ENCODE measurements at regions not wholly inside any gene's neighbourhood (a gene's known extent, or its start where the extent isn't known, plus 50 kb on each side); places are given as distances from the start of the nearest gene placed in this dataset.

DNA sequence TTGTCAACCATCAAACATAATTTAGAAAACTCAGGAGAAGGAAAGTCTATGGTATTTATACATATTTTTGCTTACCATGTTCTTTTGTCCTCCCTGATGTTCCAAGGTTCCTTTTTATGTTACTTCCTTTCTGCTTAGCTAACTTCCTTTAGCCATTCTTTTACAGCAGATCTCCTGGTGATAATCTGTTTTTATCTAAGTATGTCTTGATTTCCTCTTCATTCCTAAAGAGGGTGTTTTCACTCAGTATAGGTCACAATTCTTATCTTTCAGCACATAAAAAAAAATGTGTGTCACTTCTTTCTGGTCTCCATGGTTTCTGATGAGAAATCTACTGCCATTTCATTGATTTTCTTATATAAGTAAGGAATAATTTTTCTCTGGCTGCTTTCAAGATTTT lies 384.4 kb upstream of the PDE4D start:
- DNase-seq (ENCODE audit: low read depth in 3 of 3, low spot score in 2 of 3), result no peak

DNA sequence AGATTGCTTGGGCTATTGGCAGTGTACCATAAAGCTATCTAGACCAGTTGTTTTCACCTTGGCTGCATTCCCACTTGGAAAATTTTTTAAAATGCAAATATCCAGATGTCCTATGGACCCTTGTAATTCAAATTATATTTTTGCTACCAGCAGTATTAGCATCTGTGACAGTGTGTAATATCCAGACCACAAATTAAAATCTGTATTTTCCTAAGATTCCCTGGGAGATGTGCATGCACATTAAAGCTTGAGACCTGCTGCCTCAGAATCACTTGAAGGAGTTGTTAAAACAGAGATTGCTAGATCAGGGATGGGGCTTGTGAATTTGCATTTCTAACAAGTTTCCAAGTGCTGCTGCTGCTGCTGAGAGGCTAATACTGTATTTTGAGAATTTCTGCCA lies 381.2 kb upstream of the PDE4D start:
- no peak for DNase-seq (ENCODE audit: low read depth in 3 of 3, low spot score in 2 of 3)

DNA sequence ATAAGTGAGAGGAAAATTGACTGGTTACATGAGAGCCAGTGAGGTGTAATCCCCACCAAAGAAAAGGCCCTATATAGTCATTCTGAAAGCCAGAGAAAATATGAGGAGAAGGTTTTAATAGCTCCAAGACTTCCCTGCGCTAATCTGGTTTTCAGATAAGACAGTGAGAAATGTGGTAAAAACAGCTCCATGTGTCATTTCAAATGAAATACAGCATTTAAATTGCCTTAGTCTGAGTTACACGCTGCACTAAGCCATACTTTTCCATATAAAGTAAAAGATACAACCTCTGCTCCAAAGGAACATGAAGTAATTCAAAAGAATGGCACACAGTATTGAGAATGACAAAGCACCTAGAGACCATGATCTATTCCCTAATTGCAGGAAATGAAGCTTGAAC lies 378.0 kb upstream of the PDE4D start:
- DNase-seq (ENCODE audit: low read depth in 3 of 3, low spot score in 2 of 3), result no peak

DNA sequence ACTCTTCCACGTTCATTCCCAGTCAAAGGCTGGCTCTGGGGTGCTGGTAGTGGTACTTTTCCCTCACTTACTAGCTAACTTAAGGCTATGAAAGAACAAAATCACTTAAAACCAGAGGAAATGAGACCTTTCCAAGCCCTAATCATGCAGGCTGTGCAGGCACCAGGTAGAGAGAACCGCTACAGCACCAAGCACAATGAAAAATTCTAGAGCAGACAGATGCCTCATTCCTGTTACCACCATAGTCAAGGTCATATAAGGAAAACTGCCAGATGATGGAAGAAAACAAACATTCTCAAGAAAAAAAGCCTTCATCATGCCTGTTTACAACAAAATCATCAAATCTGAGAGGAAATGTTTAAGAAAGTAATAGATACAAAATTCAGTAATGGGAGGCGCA lies 374.4 kb upstream of the PDE4D start:
- DNase-seq (ENCODE audit: low read depth in 3 of 3, low spot score in 2 of 3), result no peak

DNA sequence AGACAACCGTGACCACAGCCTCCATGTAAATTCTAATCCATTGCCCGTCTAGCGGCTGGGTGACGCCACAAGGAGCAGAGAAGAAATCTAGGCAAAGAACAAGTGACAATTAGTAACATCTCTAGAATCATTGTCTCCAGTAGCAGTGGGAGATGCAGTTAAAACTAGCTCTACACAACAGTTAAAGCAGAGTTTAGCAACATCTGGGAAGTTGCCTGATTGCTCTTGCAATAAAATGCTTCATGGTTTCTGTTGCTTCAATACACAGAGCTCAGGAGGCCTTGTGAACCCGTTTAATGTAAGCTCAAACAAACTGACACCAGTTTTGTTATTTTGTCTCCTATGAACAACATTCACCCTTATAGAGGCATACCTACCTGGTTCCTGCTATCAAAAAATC lies 369.8 kb upstream of the PDE4D start:
- DNase-seq (ENCODE audit: low read depth in 3 of 3, low spot score in 2 of 3), result no peak

DNA sequence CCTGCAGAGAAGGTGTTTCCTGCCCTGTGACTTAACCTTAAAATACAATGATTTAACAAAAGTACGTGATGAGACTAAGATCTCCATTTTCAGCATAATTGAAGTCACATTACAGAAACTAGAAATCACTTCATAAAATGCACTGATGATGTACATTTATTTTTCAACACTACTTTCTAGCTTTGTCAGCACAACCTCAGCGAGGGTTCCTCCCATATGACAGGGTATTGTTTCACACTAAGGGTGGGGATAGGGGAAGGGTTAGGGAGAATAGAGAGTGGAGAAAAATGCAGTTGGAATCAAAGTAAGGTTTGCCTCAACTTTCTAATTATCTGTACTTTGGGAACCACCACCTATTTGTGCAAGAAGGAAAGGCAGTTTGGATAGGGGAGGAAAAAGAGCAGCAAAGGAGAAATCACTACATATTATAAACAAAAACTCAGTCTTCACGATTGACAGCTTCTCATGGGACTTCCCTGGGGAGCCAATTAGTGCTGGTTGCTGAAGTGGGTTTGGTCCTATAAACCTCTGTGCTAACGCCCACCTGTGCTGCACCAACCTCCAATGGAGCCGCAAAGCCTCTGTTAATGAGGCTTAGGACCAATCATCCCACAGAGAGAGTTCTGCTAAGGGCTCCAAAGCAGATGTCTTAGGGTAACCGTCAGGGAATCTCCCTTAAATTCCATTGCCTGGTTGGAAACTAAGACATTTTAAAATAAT lies 369.2 kb upstream of the PDE4D start:
- DNase-seq (ENCODE audit: low read depth in 3 of 3, low spot score in 2 of 3), result no peak

DNA sequence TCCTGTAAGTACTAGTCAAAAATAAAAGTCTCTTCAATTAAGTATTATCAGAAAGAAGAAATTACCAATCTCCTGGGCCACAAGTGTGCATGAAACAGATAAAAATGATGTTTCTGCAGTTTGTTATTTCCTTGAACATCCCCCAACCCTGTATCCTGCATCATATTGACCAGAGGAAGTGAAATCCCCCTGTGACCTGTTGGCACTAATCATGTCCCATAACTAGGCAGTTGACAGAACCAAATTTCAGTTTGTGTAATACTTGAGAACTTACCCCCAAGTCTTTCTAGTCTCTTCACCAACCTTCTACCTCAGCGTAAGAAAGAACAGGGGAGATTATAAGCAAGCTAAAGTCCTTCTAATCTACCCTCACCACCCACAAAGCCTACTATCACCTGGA lies 368.2 kb upstream of the PDE4D start:
- DNase-seq (ENCODE audit: low read depth in 3 of 3, low spot score in 2 of 3), result no peak

DNA sequence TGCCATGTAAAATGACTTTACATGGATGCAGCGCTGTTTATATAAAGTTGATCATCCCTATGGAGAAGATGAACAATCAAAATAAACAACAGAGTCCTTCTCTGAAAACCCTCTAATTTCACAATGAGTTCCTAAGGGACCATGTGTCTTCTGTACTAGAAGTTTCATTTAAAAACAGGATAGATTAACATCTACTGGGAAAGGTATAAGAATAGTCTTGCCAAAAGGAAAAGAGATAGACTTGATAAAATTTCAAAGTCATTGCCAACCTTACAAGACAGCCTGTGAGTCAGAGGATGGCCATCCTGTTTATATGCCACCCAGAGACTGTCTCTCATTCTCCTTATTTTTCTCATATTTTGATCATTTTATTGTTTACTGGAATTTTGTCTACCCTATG lies 367.1 kb upstream of the PDE4D start:
- DNase-seq (ENCODE audit: low read depth in 3 of 3, low spot score in 2 of 3), result no peak

DNA sequence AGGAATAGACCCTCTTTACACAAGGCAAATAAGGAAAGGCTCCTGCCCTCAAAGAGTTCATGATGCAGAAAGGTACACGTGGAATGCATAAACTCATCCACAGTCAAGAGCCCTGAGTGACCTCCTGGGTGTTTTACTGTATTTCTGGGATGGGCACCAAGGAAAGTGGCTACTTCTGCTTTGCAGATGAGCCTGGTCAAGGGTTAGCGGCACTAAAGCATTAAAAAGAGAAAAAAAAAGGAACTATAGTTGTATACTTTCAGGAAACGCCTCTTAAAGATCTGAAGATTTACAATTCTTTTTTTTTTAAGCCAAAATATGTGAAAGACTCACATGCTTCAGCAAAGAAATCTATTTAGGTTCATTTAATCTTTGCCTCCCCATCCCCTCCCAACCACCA lies 366.2 kb upstream of the PDE4D start:
- DNase-seq (ENCODE audit: low read depth in 3 of 3, low spot score in 2 of 3), result no peak

DNA sequence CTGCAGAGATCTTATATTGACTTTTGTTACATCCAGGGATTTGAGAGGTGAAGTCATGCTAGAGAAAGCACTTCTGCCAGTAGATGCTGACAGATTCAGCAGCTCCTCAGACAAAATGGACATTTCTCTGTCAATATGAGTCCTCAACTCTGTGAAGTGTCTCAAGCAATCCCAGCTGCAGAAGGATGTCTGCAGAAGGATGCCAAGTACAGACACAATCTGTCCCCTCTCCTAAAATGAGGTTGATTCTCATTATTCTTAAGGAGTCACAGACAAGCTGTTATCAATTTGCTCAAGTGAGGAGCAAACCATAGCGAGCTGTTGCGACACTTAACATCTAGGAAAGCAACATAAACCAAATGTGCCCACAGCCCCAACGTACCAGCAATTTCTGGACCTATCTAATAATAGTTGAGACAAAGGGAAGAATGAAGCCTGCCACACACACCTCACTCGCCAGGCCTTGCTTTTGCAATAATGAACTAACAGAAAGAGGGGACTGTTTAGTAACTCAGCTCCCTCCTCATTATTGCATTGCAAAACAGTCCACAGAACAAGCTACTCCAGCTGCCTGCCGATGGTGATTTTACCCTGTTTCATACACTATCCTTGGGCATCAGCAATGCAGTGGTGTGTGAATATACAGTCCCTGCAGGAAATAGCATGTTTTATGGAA lies 364.2 kb upstream of the PDE4D start:
- no peak for DNase-seq (ENCODE audit: low read depth in 3 of 3, low spot score in 2 of 3)

DNA sequence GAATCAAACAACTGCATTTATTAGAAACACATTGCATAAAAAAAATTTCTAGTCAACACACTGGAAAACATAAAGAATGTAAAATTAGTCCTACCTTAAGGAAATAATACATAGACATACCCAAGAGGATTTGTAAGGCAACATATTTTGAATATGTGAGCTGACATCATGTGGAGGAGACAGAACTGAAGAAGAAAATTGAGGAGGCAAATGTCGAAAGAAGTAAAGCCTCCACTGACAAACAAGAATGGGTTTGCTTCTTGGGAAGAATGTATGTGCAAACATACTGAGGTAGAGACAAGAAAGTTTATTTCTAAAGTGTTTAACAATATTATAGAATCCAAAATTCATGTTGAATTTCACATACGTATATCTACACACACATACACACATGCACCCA lies 363.0 kb upstream of the PDE4D start:
- no peak for DNase-seq (ENCODE audit: low read depth in 3 of 3, low spot score in 2 of 3)

DNA sequence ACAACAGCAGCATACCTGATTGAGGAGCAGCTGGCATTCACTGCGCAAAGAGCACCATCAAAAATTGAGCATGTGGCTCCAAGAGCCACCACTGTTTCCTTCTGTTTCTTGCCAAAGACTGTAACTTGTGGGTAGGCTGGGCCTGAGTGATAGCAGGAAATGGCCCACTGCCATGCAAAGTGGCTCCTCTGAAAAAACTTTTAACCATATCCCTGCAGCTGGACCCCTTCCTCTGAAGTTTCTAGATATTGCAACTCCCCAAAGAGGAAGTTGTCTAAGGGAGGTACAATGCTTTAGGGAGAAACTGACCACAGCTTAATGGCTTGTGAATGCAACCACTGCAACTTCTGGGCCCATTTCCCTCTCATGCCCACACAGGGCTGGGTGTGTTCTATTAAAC lies 355.4 kb upstream of the PDE4D start:
- no peak for DNase-seq (ENCODE audit: low read depth in 3 of 3, low spot score in 2 of 3)

DNA sequence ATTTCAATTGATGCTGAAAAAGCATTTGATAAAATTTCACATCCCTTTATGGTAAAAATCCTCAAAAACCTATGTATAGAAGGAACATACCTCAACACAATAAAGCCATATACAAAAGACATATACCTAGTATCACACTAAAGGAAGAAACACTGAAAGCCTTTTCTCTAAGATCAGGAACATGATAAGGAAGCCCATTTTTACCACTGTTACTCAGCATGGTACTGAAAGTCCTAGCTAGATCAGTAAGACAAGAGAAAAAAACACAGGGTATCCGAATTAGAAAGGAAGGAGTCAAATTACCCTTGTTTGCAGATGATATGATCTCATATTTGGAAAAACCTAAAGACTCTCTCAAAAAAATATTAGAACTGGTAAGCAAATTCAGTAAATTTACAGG lies 350.2 kb upstream of the PDE4D start:
- no peak for DNase-seq (ENCODE audit: low read depth in 3 of 3, low spot score in 2 of 3)

DNA sequence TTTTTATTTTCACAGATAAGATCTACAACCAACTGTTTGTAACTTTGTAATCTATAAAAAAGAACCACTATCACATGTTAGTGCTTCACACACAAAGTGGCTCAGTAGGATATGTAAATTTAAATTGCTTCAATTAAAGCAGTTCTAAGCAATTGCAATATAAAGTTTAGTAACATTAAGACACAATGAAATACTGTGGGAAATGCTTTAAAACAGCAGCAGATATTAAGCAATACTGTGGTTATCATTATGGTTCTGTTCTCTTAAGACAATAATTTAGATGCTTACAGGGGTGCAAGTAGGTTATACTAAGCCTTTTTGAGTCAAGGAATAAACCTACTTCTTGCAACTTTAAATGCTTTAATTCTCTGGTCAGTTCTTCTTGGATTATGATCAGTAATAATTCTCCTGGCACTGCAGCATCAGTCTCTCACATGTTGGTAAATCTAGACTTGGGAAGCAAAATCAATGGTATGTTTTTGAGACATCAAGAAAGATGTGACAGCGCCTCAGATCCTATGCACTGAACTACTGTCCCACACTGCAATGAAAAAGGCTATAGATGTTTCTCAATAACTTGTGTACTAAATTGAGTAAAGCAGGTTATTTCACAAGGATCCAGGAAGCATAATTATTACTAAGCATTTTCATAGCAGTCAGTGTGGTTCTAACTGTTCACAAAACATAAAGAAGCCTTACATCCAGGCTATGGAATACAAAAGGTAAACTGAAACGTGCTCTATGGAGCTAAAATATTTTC lies 338.7 kb upstream of the PDE4D start:
- DNase-seq (ENCODE audit: low read depth in 3 of 3, low spot score in 2 of 3), result no peak

DNA sequence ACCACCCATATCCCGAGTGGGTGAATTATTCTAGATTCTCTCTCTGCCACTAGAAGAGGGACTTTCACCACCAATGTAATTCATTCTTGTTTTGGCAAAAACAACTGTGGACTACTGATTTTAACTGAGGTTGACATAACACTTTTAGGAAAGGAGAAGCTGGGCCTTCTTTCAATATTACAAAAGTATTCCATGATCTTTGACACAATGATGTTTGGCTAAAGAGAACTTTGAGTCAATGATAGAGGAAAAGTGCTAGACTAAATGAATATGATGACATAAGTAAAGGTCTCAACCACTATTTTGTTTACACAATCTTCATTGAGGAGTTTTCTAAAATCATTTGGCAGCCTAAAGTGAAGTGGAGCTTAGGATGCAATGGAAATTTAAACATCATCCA lies 336.9 kb upstream of the PDE4D start:
- no peak for DNase-seq (ENCODE audit: low read depth in 3 of 3, low spot score in 2 of 3)

DNA sequence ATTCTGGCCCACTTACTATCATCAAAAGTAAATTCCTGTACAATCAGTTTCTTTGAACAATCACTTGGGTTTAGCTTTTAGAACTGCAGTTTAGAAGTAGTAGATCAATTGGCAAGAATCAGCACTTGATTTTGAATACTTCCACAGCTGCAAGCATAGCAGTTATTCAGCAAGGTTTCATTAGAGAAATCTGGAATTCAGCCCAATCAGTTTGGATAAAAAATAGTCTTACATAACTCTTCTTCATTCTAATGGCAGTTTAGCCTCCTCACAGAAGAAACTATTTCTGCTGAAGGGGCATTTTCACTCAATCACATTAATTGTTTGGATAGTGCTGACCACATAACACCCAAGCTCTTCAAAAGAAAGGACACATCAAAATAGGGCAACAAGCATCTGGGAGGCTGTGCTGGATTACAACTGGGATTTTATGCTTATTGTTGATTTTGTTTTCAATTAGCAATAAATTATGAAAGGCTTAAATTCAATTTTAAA lies 336.2 kb upstream of the PDE4D start:
- no peak for DNase-seq (ENCODE audit: low read depth in 3 of 3, low spot score in 2 of 3)

DNA sequence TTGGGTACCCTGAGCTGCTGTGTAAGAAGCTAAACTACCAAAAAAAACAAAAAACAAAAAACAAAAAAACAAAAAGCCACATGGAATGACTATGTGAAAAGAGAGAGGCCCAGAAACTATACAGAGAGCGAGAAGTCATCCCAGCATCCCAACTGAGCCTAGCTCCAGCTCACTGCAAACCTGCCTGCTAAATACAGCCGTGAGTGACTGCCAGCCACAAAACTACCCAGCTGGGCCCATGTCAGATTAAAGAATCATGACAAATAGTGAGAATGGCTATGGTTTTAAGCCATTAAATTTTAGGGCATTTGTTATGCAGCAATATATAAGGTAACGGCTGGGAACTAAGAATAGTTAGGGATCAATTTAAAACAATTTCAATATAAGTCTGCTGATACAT lies 335.1 kb upstream of the PDE4D start:
- DNase-seq (ENCODE audit: low read depth in 3 of 3, low spot score in 2 of 3), result no peak

DNA sequence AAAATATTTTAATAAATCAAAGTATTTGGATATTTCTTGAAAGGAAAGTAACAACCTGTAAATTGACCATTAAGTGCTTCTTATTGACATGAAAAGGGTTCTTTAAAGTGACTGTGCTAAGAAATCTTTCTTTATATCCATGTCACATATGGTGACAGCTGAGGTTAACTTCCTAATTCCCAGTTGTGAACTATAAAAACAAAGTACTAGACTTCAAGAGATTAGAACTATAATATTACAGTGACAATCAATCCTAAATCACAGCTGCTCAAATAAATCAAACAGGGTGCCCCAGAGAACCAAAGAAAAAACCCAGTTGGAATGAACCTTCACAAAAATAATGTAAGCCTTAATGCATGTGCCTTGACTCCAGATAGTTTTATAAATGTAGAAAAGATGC lies 332.6 kb upstream of the PDE4D start:
- DNase-seq (ENCODE audit: low read depth in 3 of 3, low spot score in 2 of 3), result no peak

DNA sequence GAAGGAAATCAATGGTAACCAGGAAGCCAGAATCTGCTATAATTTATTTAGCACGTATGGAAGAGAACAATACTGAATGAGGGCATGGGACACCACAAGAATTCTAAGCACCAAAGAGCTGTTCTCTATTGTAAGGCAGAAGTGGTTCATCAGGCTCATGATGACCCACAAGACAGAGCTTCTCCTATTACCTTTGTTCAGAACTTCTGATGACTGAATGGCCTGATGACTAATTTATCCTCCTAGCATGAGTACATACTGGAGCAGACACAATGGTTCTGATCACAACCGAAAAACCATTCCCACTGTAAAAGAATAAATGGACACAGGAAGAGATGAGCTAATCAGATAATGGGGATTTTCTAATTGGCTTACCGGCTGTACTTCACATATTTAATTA lies 329.8 kb upstream of the PDE4D start:
- no peak for DNase-seq (ENCODE audit: low read depth in 3 of 3, low spot score in 2 of 3)

DNA sequence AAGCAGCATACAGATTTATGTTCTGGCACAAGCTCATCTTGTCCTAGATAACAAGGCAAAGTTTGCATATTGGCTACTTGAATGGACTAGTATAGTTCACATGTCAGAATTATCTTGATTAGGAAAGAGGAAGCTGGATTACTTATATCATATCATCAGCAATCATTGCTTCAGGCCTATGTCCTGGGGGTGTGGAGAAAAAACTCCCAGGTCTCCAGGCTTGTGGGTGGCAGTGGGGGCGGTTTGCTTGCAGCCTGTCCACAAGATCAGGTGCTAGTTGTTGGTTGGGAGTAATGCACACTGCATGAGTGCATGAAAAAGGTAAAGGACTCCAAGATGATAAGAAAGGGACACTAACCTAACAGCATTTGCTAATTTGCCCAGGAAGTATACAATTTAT lies 326.4 kb upstream of the PDE4D start:
- DNase-seq (ENCODE audit: low read depth in 3 of 3, low spot score in 2 of 3), result no peak

DNA sequence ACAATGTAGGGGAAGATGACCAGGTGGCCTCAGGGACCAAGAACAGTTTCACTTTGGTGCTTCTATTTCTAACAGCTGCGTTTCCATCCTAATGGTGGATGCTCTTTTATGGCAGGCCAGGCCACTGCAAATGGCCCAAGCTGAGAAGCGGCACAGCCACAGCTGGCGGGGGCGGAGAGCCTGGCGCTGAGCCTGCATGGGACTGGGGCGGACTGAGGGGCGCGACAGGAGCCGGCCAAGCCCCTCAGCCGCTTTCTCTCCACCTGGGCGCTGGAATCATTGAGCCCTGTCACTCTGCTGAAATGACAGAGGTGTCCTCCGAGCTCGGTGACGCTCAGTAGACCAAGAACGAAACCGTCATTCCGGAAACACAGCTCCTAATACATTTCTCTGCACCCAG lies 317.3 kb upstream of the PDE4D start:
- DNase-seq (ENCODE audit: low read depth in 3 of 3, low spot score in 2 of 3), result no peak

Data from right renal cortex interstitium (tissue), 3 donors.